GM12878 (cell line): ENCODE measurements at regions not wholly inside any gene's neighbourhood (a gene's known extent, or its start where the extent isn't known, plus 50 kb on each side); places are given as distances from the start of the nearest gene placed in this dataset.

Source experiments
- ATAC-seq: fragments of 200-7000 bp; cut with Tn5 transposase; 3 replicates; pipeline ENCODE4 v1.9.1; 2020; ENCODE audit warnings: mild to moderate bottlenecking, moderate library complexity
- BruUV-seq: library from RNA; stranded (reverse); fragments of 400-500 nt; replicated peaks from 2 replicates; lab custom pipeline; 2021; lab: Mats Ljungman, UMichigan
- CTCF ChIA-PET: fragments of 300-600 bp; sonication (Branson Sonifier 250); formaldehyde crosslinking; extraction: SDS; loops from one replicate; lab custom pipeline; 2021; ENCODE audit warnings: inconsistent platforms; lab: Yijun Ruan, JAX
- POLR2A ChIA-PET: fragments of 350-600 bp; formaldehyde crosslinking; extraction: SDS; loops from one replicate; lab custom pipeline; 2021; ENCODE audit warnings: inconsistent platforms; lab: Charles Lee
- RAD21 ChIA-PET: fragments of 300-600 bp; sonication (Branson Sonifier 250); formaldehyde crosslinking; loops from one replicate; lab custom pipeline; 2023; ENCODE audit warnings: antibody characterized with exemption; ENCODE audit not compliant: unreplicated experiment; lab: Charles Lee
- SMC1A ChIA-PET: fragments of 300-600 bp; sonication (Branson Sonifier 250); formaldehyde crosslinking; loops from one replicate; lab custom pipeline; 2023; ENCODE audit not compliant: unreplicated experiment, uncharacterized antibody; lab: Charles Lee
- DNase-seq: peaks from one replicate; pipeline ENCODE4 v3.0.0-alpha.2; 2011; ENCODE audit warnings: low read depth, low spot score
- FAIRE-seq: peaks from 3 replicates; lab custom pipeline; 2011; peaks lifted over from hg19 to GRCh38; lab: Jason Lieb, UNC
- H2AFZ ChIP-seq: 2 replicates; pipeline ENCODE4 v1.6.0; 2011; ENCODE audit warnings: low read depth, low read length, control low read depth; ENCODE audit not compliant: control insufficient read depth
- H3K27ac ChIP-seq: 2 replicates; pipeline ENCODE4 v1.5.1; 2011; ENCODE audit warnings: control low read depth; ENCODE audit not compliant: control insufficient read depth, insufficient read depth
- H3K27me3 ChIP-seq, 2 experiments: replicated peaks in 1 of 2; 2 replicates each; pipeline versions ENCODE4 v1.6.0 to v1.6.1; 2011; ENCODE audit warnings: low read length in 1 of 2; ENCODE audit not compliant: control insufficient read depth in 2 of 2, insufficient read depth in 2 of 2
- H3K36me3 ChIP-seq, 2 experiments: 2 replicates each; pipeline ENCODE4 v1.5.1; 2011; ENCODE audit warnings: low read length in 1 of 2; ENCODE audit not compliant: control insufficient read depth in 2 of 2, insufficient read depth in 2 of 2
- H3K4me1 ChIP-seq: 2 replicates; pipeline ENCODE4 v1.6.1; 2011; ENCODE audit warnings: mild to moderate bottlenecking, low read length, moderate library complexity, mixed read lengths; ENCODE audit not compliant: control insufficient read depth, insufficient read depth
- H3K4me2 ChIP-seq: 2 replicates; pipeline ENCODE4 v1.6.0; 2011; ENCODE audit warnings: control low read depth; ENCODE audit not compliant: control insufficient read depth, insufficient read depth
- H3K4me3 ChIP-seq: fragments of 200-600 bp; sonication (generic); 2 replicates; pipeline ENCODE4 v1.5.1; 2016
- H3K79me2 ChIP-seq: 2 replicates; pipeline ENCODE4 v1.6.0; 2011; ENCODE audit warnings: low read length; ENCODE audit not compliant: control insufficient read depth, insufficient read depth
- H3K9ac ChIP-seq: 2 replicates; pipeline ENCODE4 v1.8.0; 2011; ENCODE audit warnings: low read length, control low read depth, mixed read lengths; ENCODE audit not compliant: control insufficient read depth, insufficient read depth
- H3K9me3 ChIP-seq: replicated peaks from 3 replicates; pipeline ENCODE4 v1.5.1; 2011; ENCODE audit warnings: mild to moderate bottlenecking, low read length; ENCODE audit not compliant: control insufficient read depth, insufficient read depth
- H4K20me1 ChIP-seq: 2 replicates; pipeline ENCODE4 v1.6.0; 2011; ENCODE audit not compliant: control insufficient read depth, insufficient read depth
- CHD1 ChIP-seq: IDR thresholded peaks from 2 replicates; pipeline ENCODE4 v1.6.1; 2012; ENCODE audit warnings: low read depth, low read length, improper control_type of control experiment
- E2F4 ChIP-seq: IDR thresholded peaks from 2 replicates; pipeline ENCODE4 v1.6.1; 2012; ENCODE audit warnings: low read depth, low read length, improper control_type of control experiment
- HSF1 ChIP-seq: fragments of 150-350 bp; IDR thresholded peaks from 2 replicates; pipeline ENCODE4 v1.6.1; 2014; ENCODE audit warnings: mild to moderate bottlenecking, low read depth, low read length
- IKZF1 ChIP-seq: fragments of 450-650 bp; conservative IDR thresholded peaks from 2 replicates; pipeline ENCODE4 v1.6.1; 2017; ENCODE audit warnings: antibody characterized with exemption, mild to moderate bottlenecking
- MXI1 ChIP-seq: fragments of 150-350 bp; IDR thresholded peaks from 2 replicates; pipeline ENCODE4 v1.6.1; 2011; ENCODE audit warnings: low read depth, mild to moderate bottlenecking, inconsistent platforms, low read length, improper control_type of control experiment
- NR2C2 ChIP-seq: IDR thresholded peaks from 2 replicates; pipeline ENCODE4 v1.6.1; 2011; ENCODE audit warnings: borderline replicate concordance, low read depth; ENCODE audit not compliant: control insufficient read depth, insufficient read length
- POLR2AphosphoS2 ChIP-seq: IDR thresholded peaks from 2 replicates; pipeline ENCODE4 v1.6.1; 2011; ENCODE audit warnings: low read depth, mild to moderate bottlenecking, low read length, improper control_type of control experiment, moderate library complexity
- POU2F2 ChIP-seq: IDR thresholded peaks from 3 replicates; pipeline ENCODE4 v1.6.1; 2011; ENCODE audit warnings: low read depth, mild to moderate bottlenecking, low read length, borderline replicate concordance
- RELB ChIP-seq: fragments of 450-650 bp; IDR thresholded peaks from 2 replicates; pipeline ENCODE4 v1.6.1; 2017; ENCODE audit warnings: low read depth, mild to moderate bottlenecking, moderate library complexity
- SPI1 ChIP-seq: IDR thresholded peaks from 2 replicates; pipeline ENCODE4 v1.6.1; 2011; ENCODE audit warnings: low read depth, mild to moderate bottlenecking, low read length, moderate library complexity, borderline replicate concordance; ENCODE audit not compliant: insufficient read depth
- SUPT20H ChIP-seq: IDR thresholded peaks from 2 replicates; pipeline ENCODE4 v1.6.1; 2011; ENCODE audit warnings: low read depth, mild to moderate bottlenecking, low read length, moderate library complexity, borderline replicate concordance; ENCODE audit not compliant: control insufficient read depth
- TAF1 ChIP-seq: IDR thresholded peaks from 2 replicates; pipeline ENCODE4 v1.6.1; 2011; ENCODE audit warnings: mild to moderate bottlenecking, low read depth, low read length, borderline replicate concordance
- USF1 ChIP-seq: IDR thresholded peaks from 2 replicates; pipeline ENCODE4 v1.6.1; 2011; ENCODE audit warnings: borderline replicate concordance, low read depth, mild to moderate bottlenecking, moderate library complexity, mixed read lengths, low read length; ENCODE audit not compliant: insufficient read depth; ENCODE audit errors: extremely low read length
- WRNIP1 ChIP-seq: IDR thresholded peaks from 2 replicates; pipeline ENCODE4 v1.6.1; 2011; ENCODE audit warnings: low read depth, low read length, improper control_type of control experiment, borderline replicate concordance
- YBX1 ChIP-seq: fragments of 450-650 bp; IDR thresholded peaks from 2 replicates; pipeline ENCODE4 v1.6.1; 2016; ENCODE audit warnings: antibody characterized with exemption
- ZNF217 ChIP-seq: fragments of 450-650 bp; IDR thresholded peaks from 2 replicates; pipeline ENCODE4 v1.6.1; 2017; ENCODE audit warnings: antibody characterized with exemption, mild to moderate bottlenecking
- WGBS: methylation state at CpG from one replicate; pipeline ENCODE4 v1.1.6; 2016; ENCODE audit warnings: low lambda C conversion rate; ENCODE audit not compliant: insufficient replicate concordance, insufficient coverage; ENCODE audit errors: missing lambda C conversion rate; 5-methylcytosine and 5-hydroxymethylcytosine counted together
- in situ Hi-C: fragments of 300-500 bp; cut with MboI; formaldehyde crosslinking; loops from 9 replicates; pipeline ENCODE4 v1.14.3; 2018; ENCODE audit warnings: mixed read lengths
- intact Hi-C: fragments of 100-400 bp; cut with micrococcal nuclease; formaldehyde crosslinking; loops from one replicate; pipeline ENCODE4 v1.14.2; 2022; ENCODE audit not compliant: unreplicated experiment

DNA sequence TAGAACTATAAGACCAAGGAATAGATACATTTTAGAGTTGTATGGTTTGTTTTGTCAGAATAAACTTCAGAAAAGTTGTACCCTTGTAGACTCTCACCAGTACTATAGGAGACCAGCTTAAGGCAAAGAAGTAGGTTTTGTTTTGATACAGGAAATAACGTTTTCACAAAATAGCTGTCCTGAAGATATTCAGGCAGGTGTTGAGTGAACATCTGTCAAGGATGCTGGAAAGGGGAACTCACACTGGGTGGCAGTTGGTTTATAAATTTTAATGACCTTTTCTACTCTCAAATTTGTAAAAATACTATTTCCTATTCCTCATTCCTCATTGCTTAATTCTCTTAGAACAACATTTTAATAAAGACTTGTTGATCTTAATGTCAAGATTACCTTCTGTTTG, 174.0 kb upstream of the MAN1A1 start (continued):
- no peak for TF ChIP-seq E2F4
- no peak for TF ChIP-seq WRNIP1
- no peak for TF ChIP-seq IKZF1
- TF ChIP-seq RELB: no peak

DNA sequence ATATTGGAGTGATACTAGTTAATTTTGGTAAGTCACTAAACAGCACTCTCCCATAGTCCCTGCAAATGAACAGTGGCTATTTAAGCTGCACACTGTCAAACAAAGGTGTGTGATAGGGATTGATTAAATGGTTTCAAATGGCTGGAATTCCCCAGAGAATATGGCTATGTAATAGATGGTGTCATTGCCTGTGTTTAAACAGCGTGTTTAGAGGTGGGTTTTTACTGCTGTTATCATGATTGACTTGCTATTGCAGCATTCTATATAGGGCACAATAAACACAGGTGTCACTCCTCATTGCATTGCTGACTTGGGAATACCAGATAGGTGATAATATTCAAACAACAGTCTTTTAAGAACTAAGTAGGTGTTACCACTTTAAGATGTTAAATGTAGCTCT, 171.7 kb upstream of the MAN1A1 start:
- in situ Hi-C loops (no loop called here), intact Hi-C loops (no loop called here)
- TF ChIP-seq POLR2AphosphoS2 (no peak), YBX1 (no peak), USF1 (no peak), SUPT20H (no peak), POU2F2 (no peak), TAF1 (no peak), HSF1 (no peak), ZNF217 (no peak), MXI1 (no peak), SPI1 (no peak), CHD1 (no peak), NR2C2 (no peak)
- ATAC-seq: no peak
- Histone ChIP-seq H3K4me2 (no peak overlapping the region), H3K9ac (no peak overlapping the region), H3K4me3 (no peak overlapping the region), H3K4me1 (no peaks in the 10 kb centered on the region), H3K9me3 (no peaks in the 10 kb centered on the region), H3K36me3 (no peaks in the 10 kb centered on the region), H4K20me1 (no peaks in the 10 kb centered on the region), H3K79me2 (no peaks in the 10 kb centered on the region), H2AFZ (no peak overlapping the region), H3K27ac (no peak overlapping the region), H3K27me3 (no peaks in the 10 kb centered on the region)
- SMC1A ChIA-PET: interaction anchor here (1.1 to 1.6 kb wide), 2 partner anchors 45 to 95 kb away, joined by 3 to 4 read pairs; no protein-coding TSS in a partner anchor
- POLR2A ChIA-PET: no interaction called here
- FAIRE-seq: no peak
- RAD21 ChIA-PET: no interaction called here
- DNase-seq: no peak
- BruUV-seq: no TSS peak
- WGBS: 0% methylated on average over 1 of the region's 1 CpG
- CTCF ChIA-PET: no interaction called here
